Common myeloid progenitor, CD34-positive (primary cell): ENCODE measurements at regions not wholly inside any gene's neighbourhood (a gene's known extent, or its start where the extent isn't known, plus 50 kb on each side); places are given as distances from the start of the nearest gene placed in this dataset.

Experiments used
- CTCF ChIA-PET: fragments of 350-600 bp; sonication (Branson Sonifier 250); formaldehyde crosslinking; loops from one replicate; lab custom pipeline; 2021; ENCODE audit warnings: antibody characterized with exemption; lab: Charles Lee
- POLR2A ChIA-PET: fragments of 350-600 bp; sonication (Branson Sonifier 250); formaldehyde crosslinking; loops from one replicate; lab custom pipeline; 2021; ENCODE audit warnings: antibody characterized with exemption; lab: Charles Lee
- DNase-seq, 3 donors: peaks; one replicate each; pipeline versions ENCODE4 v3.0.0 to v3.0.0-alpha.2; 2013
- H3K27ac ChIP-seq, 2 experiments: 1 replicate in 1 of 2; 2 replicates in 1 of 2; pipeline ENCODE4 v1.7.0; 2013; ENCODE audit warnings: inconsistent platforms in 2 of 2, low read length in 2 of 2, mild to moderate bottlenecking in 2 of 2, low read depth in 1 of 2, moderate library complexity in 1 of 2; ENCODE audit not compliant: severe bottlenecking in 2 of 2, insufficient read depth in 1 of 2, poor library complexity in 1 of 2
- H3K27me3 ChIP-seq, 5 experiments: replicated peaks in 2 of 5; 1 replicate in 3 of 5; 2 replicates in 2 of 5; pipeline versions ENCODE4 v1.6.1 to v1.7.0; 2013; ENCODE audit warnings: low read length in 4 of 5, mild to moderate bottlenecking in 2 of 5, moderate library complexity in 2 of 5, inconsistent platforms in 1 of 5; ENCODE audit not compliant: insufficient read depth in 5 of 5, control insufficient read depth in 4 of 5
- H3K36me3 ChIP-seq, 4 experiments: 1 replicate in 2 of 4; 2 replicates in 2 of 4; pipeline versions ENCODE4 v1.6.1 to v1.7.0; 2013; ENCODE audit warnings: low read length in 3 of 4, control low read depth in 1 of 4, mild to moderate bottlenecking in 1 of 4; ENCODE audit not compliant: control insufficient read depth in 4 of 4, insufficient read depth in 4 of 4
- H3K4me1 ChIP-seq, 4 experiments: 1 replicate in 3 of 4; 2 replicates in 1 of 4; pipeline versions ENCODE4 v1.6.1 to v1.7.1; 2013; ENCODE audit warnings: low read length in 3 of 4, mild to moderate bottlenecking in 3 of 4, control low read depth in 1 of 4, inconsistent platforms in 1 of 4, moderate library complexity in 1 of 4; ENCODE audit not compliant: control insufficient read depth in 4 of 4, insufficient read depth in 4 of 4; ENCODE audit errors: control extremely low read depth in 1 of 4
- H3K4me3 ChIP-seq, 7 experiments: 1 replicate in 4 of 7; 2 replicates in 3 of 7; pipeline versions ENCODE4 v1.5.1 to v1.7.0; 2013; ENCODE audit warnings: mild to moderate bottlenecking in 7 of 7, low read length in 6 of 7, moderate library complexity in 6 of 7, inconsistent platforms in 2 of 7, low read depth in 2 of 7, control low read depth in 1 of 7; ENCODE audit not compliant: insufficient read depth in 4 of 7, control insufficient read depth in 1 of 7; ENCODE audit errors: extremely low read depth in 1 of 7
- H3K9me3 ChIP-seq, 5 experiments: 1 replicate in 4 of 5; 2 replicates in 1 of 5; pipeline versions ENCODE4 v1.6.1 to v1.7.1; 2013; ENCODE audit warnings: low read length in 4 of 5, mild to moderate bottlenecking in 2 of 5, inconsistent platforms in 1 of 5, low read depth in 1 of 5, moderate library complexity in 1 of 5; ENCODE audit not compliant: control insufficient read depth in 4 of 5, insufficient read depth in 2 of 5; ENCODE audit errors: control extremely low read depth in 1 of 5
- WGBS: methylation state at CpG from one replicate; pipeline ENCODE4 v1.1.5; 2013; ENCODE audit not compliant: insufficient coverage; 5-methylcytosine and 5-hydroxymethylcytosine counted together

GRCh38 chr2:5098286-5098685 is 593.9 kb upstream of the SOX11 start:
- Histone ChIP-seq H3K27me3 (no peaks in the 10 kb centered on the region), H3K27ac (no peak overlapping the region), H3K36me3 (no peaks in the 10 kb centered on the region), H3K4me1 (no peaks in the 10 kb centered on the region), H3K4me3 (no peak overlapping the region), H3K9me3 (no peaks in the 10 kb centered on the region)
- CTCF ChIA-PET = no interaction called here
- DNase-seq = no peak
- 100% methylated on average over 1 of the region's 1 CpG for WGBS
- POLR2A ChIA-PET = no interaction called here

GRCh38 chr2:5102823-5103222 is 589.4 kb upstream of the SOX11 start:
- DNase-seq = no peak
- H3K4me3 ChIP-seq = no peak overlapping the region
- no peaks in the 10 kb centered on the region for H3K36me3 ChIP-seq
- no CpG with 5 or more reads among the region's 2 CpGs for WGBS
- POLR2A ChIA-PET = no interaction called here
- no peaks in the 10 kb centered on the region for H3K9me3 ChIP-seq
- no peaks in the 10 kb centered on the region for H3K4me1 ChIP-seq
- CTCF ChIA-PET = no interaction called here
- H3K27me3 ChIP-seq = no peaks in the 10 kb centered on the region
- no peak overlapping the region for H3K27ac ChIP-seq

GRCh38 chr2:5111581-5111980 is 580.6 kb upstream of the SOX11 start:
- H3K4me1 ChIP-seq = no peaks in the 10 kb centered on the region
- no peak overlapping the region for H3K4me3 ChIP-seq
- DNase-seq = no peak
- CTCF ChIA-PET = no interaction called here
- H3K27ac ChIP-seq = no peak overlapping the region
- no peaks in the 10 kb centered on the region for H3K36me3 ChIP-seq
- no peaks in the 10 kb centered on the region for H3K27me3 ChIP-seq
- peaks cover 0 to 13% (median 7%) of the 10 kb centered on the region in 5 experiments for H3K9me3 ChIP-seq
- POLR2A ChIA-PET = no interaction called here

- Histone ChIP-seq H3K9me3 (peaks cover 0 to 5% (median 0%) of the 10 kb centered on the region in 5 experiments), H3K36me3 (no peaks in the 10 kb centered on the region), H3K27me3 (no peaks in the 10 kb centered on the region), H3K4me3 (no peak overlapping the region), H3K27ac (no peak overlapping the region), H3K4me1 (no peaks in the 10 kb centered on the region)
- no peak for DNase-seq
- POLR2A ChIA-PET = no interaction called here
- CTCF ChIA-PET = no interaction called here
These were observed 573.1 kb upstream of the SOX11 start for GRCh38 chr2:5119046-5119445.

GRCh38 chr2:5121121-5121520 is 571.1 kb upstream of the SOX11 start:
- no peaks in the 10 kb centered on the region for H3K9me3 ChIP-seq
- H3K4me1 ChIP-seq = no peaks in the 10 kb centered on the region
- ChIA-PET POLR2A (no interaction called here), CTCF (no interaction called here)
- no peaks in the 10 kb centered on the region for H3K36me3 ChIP-seq
- no peaks in the 10 kb centered on the region for H3K27me3 ChIP-seq
- DNase-seq = no peak
- no peak overlapping the region for H3K27ac ChIP-seq
- WGBS = 69% methylated on average over 11 of the region's 12 CpGs
- no peak overlapping the region for H3K4me3 ChIP-seq

- ChIA-PET POLR2A (no interaction called here), CTCF (no interaction called here)
- Histone ChIP-seq H3K27ac (no peak overlapping the region), H3K27me3 (no peaks in the 10 kb centered on the region), H3K4me3 (no peak overlapping the region), H3K9me3 (no peaks in the 10 kb centered on the region), H3K36me3 (no peaks in the 10 kb centered on the region), H3K4me1 (no peaks in the 10 kb centered on the region)
- 16% methylated on average over 4 of the region's 4 CpGs for WGBS
- no peak for DNase-seq
These were observed 570.5 kb upstream of the SOX11 start for GRCh38 chr2:5121642-5122041.

- no peaks in the 10 kb centered on the region for H3K4me1 ChIP-seq
- no peak for DNase-seq
- 94% methylated on average over 2 of the region's 4 CpGs for WGBS
- H3K27me3 ChIP-seq = no peaks in the 10 kb centered on the region
- H3K36me3 ChIP-seq = no peaks in the 10 kb centered on the region
- POLR2A ChIA-PET = no interaction called here
- CTCF ChIA-PET = interaction anchor here (0.9 kb wide), 1 partner anchor 8 kb away, joined by 3 read pairs; no protein-coding TSS in a partner anchor
- H3K27ac ChIP-seq = no peak overlapping the region
- no peak overlapping the region for H3K4me3 ChIP-seq
- no peaks in the 10 kb centered on the region for H3K9me3 ChIP-seq
These were observed 568.5 kb upstream of the SOX11 start for GRCh38 chr2:5123582-5124196.
